Activated T-helper 17 cell treated with anti-CD3 and anti-CD28 coated beads, Interleukin-2, amount 50 U/mL, for 72 hours (primary cell): ENCODE measurements at regions not wholly inside any gene's neighbourhood (a gene's known extent, or its start where the extent isn't known, plus 50 kb on each side); places are given as distances from the start of the nearest gene placed in this dataset.
"Not testable (repeated sequence)": the region's sequence is repeated elsewhere in the genome, so short reads cannot be mapped to it uniquely, and the experiment has no call there.

ENCODE experiments used
- ATAC-seq: fragments of 150-1000 bp; cut with Tn5 transposase; replicated peaks from 2 replicates; pipeline ENCODE4 v1.10.0; 2021; ENCODE audit warnings: mild to moderate bottlenecking, moderate library complexity
- H3K27ac Mint-ChIP-seq: one replicate; pipeline ENCODE4 v1.8.0; 2022; ENCODE audit warnings: mixed read lengths
- H3K27me3 Mint-ChIP-seq: one replicate; pipeline ENCODE4 v1.8.0; 2022; ENCODE audit warnings: mixed read lengths
- H3K36me3 Mint-ChIP-seq: one replicate; pipeline ENCODE4 v1.8.0; 2022; ENCODE audit warnings: low read depth, mild to moderate bottlenecking, mixed read lengths
- H3K4me1 Mint-ChIP-seq: one replicate; pipeline ENCODE4 v1.8.0; 2022; ENCODE audit warnings: mixed read lengths
- H3K4me3 Mint-ChIP-seq: one replicate; pipeline ENCODE4 v1.8.0; 2022; ENCODE audit warnings: mild to moderate bottlenecking, mixed read lengths
- H3K9me3 Mint-ChIP-seq: one replicate; pipeline ENCODE4 v1.8.0; 2022; ENCODE audit warnings: mixed read lengths

DNA sequence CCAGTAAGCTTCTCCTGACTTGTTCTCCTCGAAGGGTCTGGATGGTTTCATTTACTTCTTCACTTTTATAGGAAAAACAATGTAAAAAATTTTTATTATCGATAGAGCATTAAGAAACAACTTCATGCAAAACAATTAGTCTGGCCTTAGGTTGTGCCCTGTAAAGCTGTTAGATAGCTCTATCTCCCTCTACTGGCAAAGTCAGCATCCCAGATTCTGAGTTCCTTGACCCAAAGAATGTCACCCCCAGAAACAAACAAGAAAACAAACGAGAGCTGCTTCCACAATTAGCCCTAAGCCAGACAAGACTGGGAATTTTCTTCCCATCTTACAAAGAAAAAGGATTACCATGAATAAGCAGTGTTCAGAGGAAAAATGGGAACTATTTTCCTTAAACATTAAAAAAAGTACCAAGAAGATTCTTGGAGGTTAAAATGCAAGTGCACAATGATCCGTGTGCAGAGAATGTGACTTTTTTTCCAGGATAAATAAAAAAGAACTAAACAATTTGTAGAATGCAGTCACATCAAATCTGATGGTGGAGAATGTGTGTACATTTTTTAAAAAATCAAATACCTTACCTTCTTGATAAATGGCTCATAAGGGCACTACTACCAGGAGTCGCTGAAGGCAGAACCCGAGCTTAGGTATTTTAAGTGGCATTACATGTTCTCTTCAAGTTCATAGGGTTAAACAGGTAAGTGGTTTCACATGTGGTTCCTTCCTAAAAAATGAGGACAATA, 293.2 kb downstream of the FBXO8 start:
- no peaks in the 10 kb centered on the region for H3K4me1 Mint-ChIP-seq
- no peak overlapping the region for H3K27ac Mint-ChIP-seq
- H3K9me3 Mint-ChIP-seq, result no peaks in the 10 kb centered on the region
- ATAC-seq, result no peak
- no peaks in the 10 kb centered on the region for H3K36me3 Mint-ChIP-seq
- no peak overlapping the region for H3K4me3 Mint-ChIP-seq
- peaks cover 9% of the 10 kb centered on the region for H3K27me3 Mint-ChIP-seq

DNA sequence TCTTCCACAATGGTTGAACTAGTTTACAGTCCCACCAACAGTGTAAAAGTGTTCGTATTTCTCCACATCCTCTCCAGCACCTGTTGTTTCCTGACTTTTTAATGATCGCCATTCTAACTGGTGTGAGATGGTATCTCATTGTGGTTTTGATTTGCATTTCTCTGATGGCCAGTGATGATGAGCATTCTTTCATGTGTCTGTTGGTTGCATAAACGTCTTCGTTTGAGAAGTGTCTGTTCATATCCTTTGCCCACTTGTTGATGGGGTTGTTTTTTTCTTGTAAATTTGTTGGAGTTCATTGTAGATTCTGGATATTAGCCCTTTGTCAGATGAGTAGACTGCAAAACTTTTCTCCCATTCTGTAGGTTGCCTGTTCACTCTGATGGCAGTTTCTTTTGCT, 319.9 kb downstream of the FBXO8 start:
- H3K36me3 Mint-ChIP-seq, H3K4me3 Mint-ChIP-seq, H3K9me3 Mint-ChIP-seq, H3K27ac Mint-ChIP-seq, H3K27me3 Mint-ChIP-seq, ATAC-seq, H3K4me1 Mint-ChIP-seq: not testable (repeated sequence)

GRCh38 chr4:173960398-173960797, 323.1 kb downstream of the FBXO8 start:
- Mint-ChIP-seq H3K4me1 (no peaks in the 10 kb centered on the region), H3K9me3 (no peaks in the 10 kb centered on the region), H3K36me3 (no peaks in the 10 kb centered on the region)

DNA sequence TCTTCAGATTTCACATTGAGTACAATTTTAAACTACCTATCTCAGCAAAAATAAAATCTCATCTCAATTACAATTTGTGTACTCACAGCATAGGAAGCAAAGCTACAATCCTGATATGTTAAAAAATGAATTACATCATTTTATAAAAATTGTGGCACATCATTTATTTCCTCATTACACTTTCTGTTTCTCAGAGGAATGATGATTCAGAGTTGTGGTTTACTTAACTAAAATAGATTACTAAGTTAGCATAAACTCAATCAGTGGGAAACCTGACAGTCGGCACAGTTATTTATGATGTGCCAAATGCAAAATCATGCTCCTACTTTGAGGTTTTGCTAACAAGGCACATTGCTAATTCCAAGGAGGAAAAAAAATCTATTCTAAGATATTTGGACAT, 325.0 kb downstream of the FBXO8 start:
- Mint-ChIP-seq H3K9me3 (no peaks in the 10 kb centered on the region), H3K4me3 (no peak overlapping the region), H3K27ac (no peak overlapping the region), H3K27me3 (no peaks in the 10 kb centered on the region), H3K36me3 (no peaks in the 10 kb centered on the region), H3K4me1 (no peaks in the 10 kb centered on the region)
- no peak for ATAC-seq

More at GRCh38 chr4:173960398-173960797, 323.1 kb downstream of the FBXO8 start:
- Mint-ChIP-seq H3K27ac (no peak overlapping the region), H3K27me3 (no peaks in the 10 kb centered on the region), H3K4me3 (no peak overlapping the region)
- no peak for ATAC-seq

GRCh38 chr4:173943547-173943946, 339.9 kb downstream of the FBXO8 start:
- no peak for ATAC-seq
- H3K4me3 Mint-ChIP-seq, result no peak overlapping the region
- peaks cover 5% of the 10 kb centered on the region for H3K27me3 Mint-ChIP-seq
- no peak overlapping the region for H3K27ac Mint-ChIP-seq
- no peaks in the 10 kb centered on the region for H3K9me3 Mint-ChIP-seq
- no peaks in the 10 kb centered on the region for H3K4me1 Mint-ChIP-seq
- no peaks in the 10 kb centered on the region for H3K36me3 Mint-ChIP-seq

- H3K4me3 Mint-ChIP-seq, result no peak overlapping the region
- H3K9me3 Mint-ChIP-seq, result no peaks in the 10 kb centered on the region
- H3K27ac Mint-ChIP-seq, result no peak overlapping the region
- H3K4me1 Mint-ChIP-seq, result no peaks in the 10 kb centered on the region
- ATAC-seq, result no peak
- peaks cover 8% of the 10 kb centered on the region for H3K27me3 Mint-ChIP-seq
- no peaks in the 10 kb centered on the region for H3K36me3 Mint-ChIP-seq
These were observed 343.3 kb downstream of the FBXO8 start for GRCh38 chr4:173940146-173940545.

DNA sequence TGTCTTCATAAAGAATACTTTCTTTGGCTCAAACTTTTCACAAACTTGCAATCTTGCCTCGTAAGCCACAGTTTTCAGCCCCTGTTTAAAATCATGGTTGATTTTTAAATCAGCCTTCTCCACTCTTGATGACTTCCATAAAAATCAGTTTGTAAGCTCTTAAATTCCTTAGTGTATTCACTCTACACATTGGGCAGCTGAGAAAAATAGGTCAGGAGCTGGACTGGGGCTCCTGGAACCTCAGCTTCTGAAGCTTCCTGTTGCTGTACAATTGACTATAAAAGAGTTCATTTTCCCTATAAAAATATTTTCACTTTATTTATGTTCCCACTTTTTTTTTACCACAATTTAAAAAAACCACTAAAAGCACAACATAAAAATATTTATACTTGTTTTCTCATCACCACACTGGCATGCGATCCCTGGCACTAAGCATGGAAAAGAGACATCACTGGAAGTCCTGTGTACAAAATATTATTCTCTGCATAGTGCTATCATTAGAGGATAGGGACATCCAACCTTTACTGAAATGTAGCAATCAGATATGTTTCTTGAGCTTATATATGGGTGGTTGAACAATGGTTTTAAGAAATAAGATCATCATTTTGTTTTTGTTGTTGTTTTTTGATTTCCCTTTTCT, 345.7 kb downstream of the FBXO8 start:
- no peaks in the 10 kb centered on the region for H3K36me3 Mint-ChIP-seq
- no peak overlapping the region for H3K27ac Mint-ChIP-seq
- no peak overlapping the region for H3K4me3 Mint-ChIP-seq
- no peaks in the 10 kb centered on the region for H3K4me1 Mint-ChIP-seq
- H3K9me3 Mint-ChIP-seq, result no peaks in the 10 kb centered on the region
- no peak for ATAC-seq
- peaks cover 7% of the 10 kb centered on the region for H3K27me3 Mint-ChIP-seq

DNA sequence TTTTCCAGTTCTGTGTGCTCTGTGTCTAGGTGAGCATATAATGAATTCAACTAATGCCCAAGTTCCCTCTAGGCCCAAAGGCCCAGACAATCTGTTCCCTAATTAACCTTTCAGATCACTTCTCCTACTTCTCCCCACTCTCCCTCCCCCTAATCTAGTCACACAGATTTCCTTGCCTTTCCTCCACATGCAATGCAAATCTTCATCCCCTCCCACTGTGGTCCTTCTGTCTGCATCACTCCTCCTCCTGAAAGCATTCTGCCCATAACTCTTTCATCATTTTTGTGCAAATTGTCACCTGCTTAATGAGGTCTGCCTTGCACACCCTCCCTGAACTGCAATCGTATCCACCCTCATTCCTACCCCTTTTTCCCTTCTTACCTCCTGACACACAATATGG, 346.6 kb downstream of the FBXO8 start:
- no peak for ATAC-seq
- peaks cover 7% of the 10 kb centered on the region for H3K27me3 Mint-ChIP-seq
- no peak overlapping the region for H3K4me3 Mint-ChIP-seq
- H3K4me1 Mint-ChIP-seq, result no peaks in the 10 kb centered on the region
- no peaks in the 10 kb centered on the region for H3K36me3 Mint-ChIP-seq
- no peak overlapping the region for H3K27ac Mint-ChIP-seq
- no peaks in the 10 kb centered on the region for H3K9me3 Mint-ChIP-seq

GRCh38 chr4:173935622-173936405, 347.7 kb downstream of the FBXO8 start:
- H3K4me1 Mint-ChIP-seq, result no peaks in the 10 kb centered on the region
- peaks cover 7% of the 10 kb centered on the region for H3K27me3 Mint-ChIP-seq
- no peaks in the 10 kb centered on the region for H3K9me3 Mint-ChIP-seq

GRCh38 chr4:173934933-173935620, 348.4 kb downstream of the FBXO8 start:
- Mint-ChIP-seq H3K27ac (no peak overlapping the region), H3K4me3 (no peak overlapping the region), H3K4me1 (no peaks in the 10 kb centered on the region), H3K9me3 (no peaks in the 10 kb centered on the region), H3K27me3 (peaks cover 7% of the 10 kb centered on the region), H3K36me3 (no peaks in the 10 kb centered on the region)
- ATAC-seq, result no peak

More at GRCh38 chr4:173935622-173936405, 347.7 kb downstream of the FBXO8 start:
- Mint-ChIP-seq H3K4me3 (no peak overlapping the region), H3K36me3 (no peaks in the 10 kb centered on the region), H3K27ac (no peak overlapping the region)
- no peak for ATAC-seq

- Mint-ChIP-seq H3K27me3 (peaks cover 7% of the 10 kb centered on the region), H3K4me3 (no peak overlapping the region), H3K4me1 (no peaks in the 10 kb centered on the region), H3K36me3 (no peaks in the 10 kb centered on the region), H3K27ac (no peak overlapping the region), H3K9me3 (no peaks in the 10 kb centered on the region)
- no peak for ATAC-seq
These were observed 349.3 kb downstream of the FBXO8 start for GRCh38 chr4:173934201-173934600.

DNA sequence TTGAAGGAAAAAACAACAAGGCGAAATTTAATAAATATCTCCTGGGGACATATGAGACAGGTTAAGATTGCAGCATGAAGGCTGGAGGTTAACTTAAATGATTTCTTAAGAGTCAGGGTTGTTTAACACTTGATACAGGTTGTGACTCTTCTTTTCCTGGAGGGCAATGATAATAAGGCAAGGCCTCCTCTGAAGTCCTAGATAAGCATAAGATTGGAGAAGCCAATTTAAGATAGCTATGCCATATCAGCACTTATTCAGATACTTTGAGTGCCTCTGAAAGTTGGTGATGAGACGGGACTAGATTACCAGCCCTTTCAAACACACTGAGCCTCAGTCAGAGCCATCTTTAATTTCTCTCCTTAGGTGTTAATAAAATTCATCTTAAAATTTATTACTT, 350.8 kb downstream of the FBXO8 start:
- Mint-ChIP-seq H3K27ac (no peak overlapping the region), H3K27me3 (peaks cover 7% of the 10 kb centered on the region), H3K4me1 (no peaks in the 10 kb centered on the region), H3K4me3 (no peak overlapping the region), H3K9me3 (no peaks in the 10 kb centered on the region), H3K36me3 (no peaks in the 10 kb centered on the region)
- ATAC-seq, result no peak

DNA sequence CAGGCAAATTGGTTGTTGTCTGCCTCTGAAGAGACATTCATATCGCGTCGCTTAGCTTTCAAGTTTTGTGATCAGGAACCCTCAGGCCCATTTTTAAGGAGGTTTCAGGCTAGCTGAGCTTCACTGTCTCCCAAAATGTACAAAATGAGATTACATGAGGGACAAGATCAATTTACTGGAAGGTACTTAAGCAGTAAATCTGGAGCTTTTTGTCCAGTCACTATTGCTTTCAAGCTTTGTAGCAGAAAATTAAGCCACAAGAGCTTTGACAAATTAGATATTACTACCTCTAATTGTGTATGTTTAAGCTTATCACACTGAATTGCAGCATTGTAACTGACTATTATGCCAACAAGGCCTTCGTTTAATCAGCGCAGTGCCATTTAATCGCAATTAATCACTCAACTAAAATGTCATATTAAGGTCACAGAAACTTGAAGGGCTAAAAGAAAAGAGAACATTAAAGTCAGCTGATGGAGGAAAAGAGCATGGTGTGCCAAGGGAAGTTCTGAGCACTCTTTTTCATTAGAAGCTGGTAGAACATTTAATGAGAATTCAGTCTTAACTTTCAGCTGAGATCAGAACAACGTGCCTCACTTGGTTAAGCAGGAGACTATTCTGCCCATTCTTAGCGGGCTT, 353.0 kb downstream of the FBXO8 start:
- H3K36me3 Mint-ChIP-seq, result no peaks in the 10 kb centered on the region
- H3K27me3 Mint-ChIP-seq, result no peaks in the 10 kb centered on the region
- no peak overlapping the region for H3K4me3 Mint-ChIP-seq
- no peaks in the 10 kb centered on the region for H3K4me1 Mint-ChIP-seq
- H3K27ac Mint-ChIP-seq, result no peak overlapping the region
- H3K9me3 Mint-ChIP-seq, result no peaks in the 10 kb centered on the region
- no peak for ATAC-seq

DNA sequence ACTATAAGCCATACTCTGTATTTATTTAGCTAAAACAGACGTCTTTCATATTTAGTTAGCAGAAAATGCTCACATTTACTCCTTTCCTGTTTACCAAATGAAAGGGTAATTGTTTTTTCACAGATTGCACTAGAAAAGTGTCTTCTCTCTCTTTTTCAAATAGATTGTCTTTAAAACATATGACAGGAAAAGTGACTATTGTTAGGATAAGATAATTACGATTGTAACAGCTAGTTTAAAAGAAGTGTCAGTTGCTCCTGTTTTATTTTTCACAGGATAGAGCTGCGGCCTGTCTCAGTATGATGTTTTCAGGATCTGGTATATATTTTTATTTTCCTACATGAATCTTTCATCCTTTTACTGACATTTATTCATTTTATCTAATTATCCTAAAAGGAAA, 353.5 kb downstream of the FBXO8 start:
- Mint-ChIP-seq H3K4me3 (no peak overlapping the region), H3K9me3 (no peaks in the 10 kb centered on the region), H3K4me1 (no peaks in the 10 kb centered on the region), H3K27me3 (no peaks in the 10 kb centered on the region), H3K36me3 (no peaks in the 10 kb centered on the region), H3K27ac (no peak overlapping the region)
- ATAC-seq, result no peak
